ENCODE measurements at regions not wholly inside any gene's neighbourhood (a gene's known extent, or its start where the extent isn't known, plus 50 kb on each side); places are given as distances from the start of the nearest gene placed in this dataset.

- no peak for DNase-seq
Measured at GRCh38 chr10:130859427-130859826, 452.1 kb downstream of the TCERG1L start.

- DNase-seq: no peak
Measured at GRCh38 chr10:130862122-130862521, 449.4 kb downstream of the TCERG1L start.

- no peak for DNase-seq
Measured at GRCh38 chr10:130862626-130863025, 448.9 kb downstream of the TCERG1L start.

GRCh38 chr10:130863044-130863443 lies 448.5 kb downstream of the TCERG1L start:
- DNase-seq: no peak

- no peak for DNase-seq
Measured at GRCh38 chr10:130864961-130865818, 446.3 kb downstream of the TCERG1L start.

- no peak for DNase-seq
Measured at GRCh38 chr10:130866857-130867256, 444.7 kb downstream of the TCERG1L start.

- no peak for DNase-seq
Measured at GRCh38 chr10:130867446-130868194, 443.9 kb downstream of the TCERG1L start.

GRCh38 chr10:130869179-130869841 lies 442.2 kb downstream of the TCERG1L start:
- no peak for DNase-seq

GRCh38 chr10:130871406-130871805 lies 440.1 kb downstream of the TCERG1L start:
- no peak for DNase-seq

GRCh38 chr10:130873636-130874035 lies 437.9 kb downstream of the TCERG1L start:
- DNase-seq: no peak

- no peak for DNase-seq
Measured at GRCh38 chr10:130875116-130875515, 436.4 kb downstream of the TCERG1L start.

- no peak for DNase-seq
Measured at GRCh38 chr10:130875897-130876472, 435.5 kb downstream of the TCERG1L start.

GRCh38 chr10:130877126-130877525 lies 434.4 kb downstream of the TCERG1L start:
- DNase-seq: no peak

- no peak for DNase-seq
Measured at GRCh38 chr10:130878131-130878530, 433.4 kb downstream of the TCERG1L start.

- DNase-seq: no peak
Measured at GRCh38 chr10:130882906-130883305, 428.6 kb downstream of the TCERG1L start.

- DNase-seq: no peak
Measured at GRCh38 chr10:130884456-130884855, 427.1 kb downstream of the TCERG1L start.

- DNase-seq: no peak
Measured at GRCh38 chr10:130885021-130885655, 426.4 kb downstream of the TCERG1L start.

- no peak for DNase-seq
Measured at GRCh38 chr10:130887170-130887569, 424.4 kb downstream of the TCERG1L start.

- DNase-seq: no peak
Measured at GRCh38 chr10:130888493-130888892, 423.0 kb downstream of the TCERG1L start.

- DNase-seq: no peak
Measured at GRCh38 chr10:130889240-130889639, 422.3 kb downstream of the TCERG1L start.

- DNase-seq: no peak
Measured at GRCh38 chr10:130889780-130890179, 421.7 kb downstream of the TCERG1L start.

GRCh38 chr10:130891066-130891465 lies 420.5 kb downstream of the TCERG1L start:
- no peak for DNase-seq

- no peak for DNase-seq
Measured at GRCh38 chr10:130894471-130894870, 417.1 kb downstream of the TCERG1L start.
